Right lobe of liver (tissue), 4 donors: ENCODE measurements at regions not wholly inside any gene's neighbourhood (a gene's known extent, or its start where the extent isn't known, plus 50 kb on each side); places are given as distances from the start of the nearest gene placed in this dataset.

Experiments used
- CTCF ChIP-seq, 4 donors: fragments of 200-600 bp in 3 of 4; fragments of 450-650 bp in 1 of 4; IDR thresholded peaks; one replicate each; pipeline versions ENCODE4 v1.5.1 to v1.8.0; 2016 to 2022; ENCODE audit warnings: antibody characterized with exemption in 4 of 4, mild to moderate bottlenecking in 2 of 4
- POLR2A ChIP-seq: fragments of 450-650 bp; IDR thresholded peaks from one replicate; pipeline ENCODE4 v1.6.1; 2017; ENCODE audit warnings: antibody characterized with exemption, mild to moderate bottlenecking
- donor health status: DM: no; HTN: no; CAD: no.
- donor health status: DM: no; HTN: no; CAD: no.
- donor health status: DM: no; HTN: yes; CAD: no.

- TF ChIP-seq CTCF (IDR thresholded peaks at IDR 0.05) (no peak), POLR2A (no peak)
Measured at GRCh38 chr10:80700760-80701444, 163.2 kb downstream of the SH2D4B start.
